Dermis blood vessel endothelial cell (primary cell): ENCODE measurements at regions not wholly inside any gene's neighbourhood (a gene's known extent, or its start where the extent isn't known, plus 50 kb on each side); places are given as distances from the start of the nearest gene placed in this dataset.
"Not testable (repeated sequence)": the region's sequence is repeated elsewhere in the genome, so short reads cannot be mapped to it uniquely, and the experiment has no call there.

Source experiments
- DNase-seq: peaks from one replicate; pipeline ENCODE4 v3.0.0; 2010

DNA sequence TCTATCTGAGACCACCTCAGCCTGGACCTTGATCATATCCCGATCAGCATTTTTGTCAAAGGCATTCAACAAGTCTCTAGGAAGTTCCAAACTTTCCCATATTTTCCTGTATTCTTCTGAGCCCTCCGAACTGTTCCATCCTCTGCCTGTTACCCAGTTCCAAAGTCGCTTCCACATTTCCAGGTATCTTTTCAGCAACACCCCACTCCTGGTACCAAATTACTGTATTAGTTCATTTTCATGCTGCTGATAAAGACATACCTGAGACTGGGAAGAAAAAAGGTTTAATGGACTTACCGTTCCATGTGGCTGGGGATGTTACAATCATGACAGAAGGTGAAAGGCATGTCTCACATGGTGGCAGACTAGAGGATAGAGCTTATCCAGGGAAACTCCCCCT, 338.1 kb upstream of the LRRC3B start:
- not testable (repeated sequence) for DNase-seq

DNA sequence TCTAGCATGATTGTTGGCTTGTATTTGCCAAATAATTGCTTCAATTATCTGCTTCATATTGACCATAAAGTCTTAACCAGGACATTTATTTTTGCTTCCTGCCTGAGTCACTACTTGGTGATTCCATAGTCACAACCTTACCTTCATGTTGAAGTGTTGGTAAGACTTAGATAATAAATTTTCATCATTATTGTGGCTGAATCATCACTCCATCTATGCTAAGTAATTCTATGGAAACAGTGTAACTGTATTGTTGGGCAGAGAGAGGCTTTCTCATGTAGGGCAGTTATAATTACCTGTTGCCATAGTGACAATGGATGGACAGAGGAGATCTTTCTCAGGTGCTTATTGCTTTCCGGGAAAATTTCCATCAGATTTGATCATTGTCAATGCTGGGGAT, 330.7 kb upstream of the LRRC3B start:
- DNase-seq = no peak

DNA sequence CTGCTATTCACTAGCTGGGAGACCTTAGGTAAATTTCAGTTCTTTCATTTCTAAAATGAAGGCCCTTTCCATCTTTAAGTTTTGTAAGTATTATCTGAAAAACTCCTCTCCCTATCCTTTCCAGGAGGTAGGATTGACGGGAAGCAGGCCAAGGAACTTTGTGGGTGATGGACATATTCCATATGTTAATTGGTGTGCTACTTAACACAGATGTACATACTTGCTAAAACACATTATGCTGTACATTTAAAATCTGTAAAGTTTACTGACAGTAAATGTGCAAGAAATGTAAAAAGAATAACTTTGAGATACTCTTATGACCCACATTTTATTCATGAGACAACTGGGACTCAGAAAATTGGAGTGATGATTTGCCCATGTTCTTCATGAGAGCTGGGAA, 329.8 kb upstream of the LRRC3B start:
- no peak for DNase-seq

DNA sequence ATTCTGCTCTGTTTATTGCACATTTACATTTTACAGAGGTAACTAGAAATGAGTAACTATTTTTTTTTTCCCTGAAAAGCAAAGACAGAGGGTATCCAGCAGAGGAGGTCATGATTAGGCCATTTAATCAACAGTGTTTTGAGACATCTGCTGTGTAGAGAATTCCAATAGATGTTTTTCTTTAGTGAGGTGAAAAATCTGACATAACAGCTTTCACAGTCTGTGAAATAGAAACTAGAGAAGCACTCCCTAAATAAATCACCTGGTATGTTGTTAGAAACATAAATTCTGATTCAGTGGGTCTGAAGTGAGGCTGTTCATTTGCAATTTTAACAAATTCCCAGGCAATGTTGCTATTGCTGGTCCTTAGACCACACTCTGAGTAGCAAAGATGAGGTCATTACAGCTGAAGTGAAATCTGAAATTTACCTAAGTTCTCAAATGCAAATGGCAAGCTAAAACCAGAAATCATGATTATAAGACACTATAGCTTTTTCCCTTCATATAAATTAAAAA, 329.2 kb upstream of the LRRC3B start:
- DNase-seq = no peak

DNA sequence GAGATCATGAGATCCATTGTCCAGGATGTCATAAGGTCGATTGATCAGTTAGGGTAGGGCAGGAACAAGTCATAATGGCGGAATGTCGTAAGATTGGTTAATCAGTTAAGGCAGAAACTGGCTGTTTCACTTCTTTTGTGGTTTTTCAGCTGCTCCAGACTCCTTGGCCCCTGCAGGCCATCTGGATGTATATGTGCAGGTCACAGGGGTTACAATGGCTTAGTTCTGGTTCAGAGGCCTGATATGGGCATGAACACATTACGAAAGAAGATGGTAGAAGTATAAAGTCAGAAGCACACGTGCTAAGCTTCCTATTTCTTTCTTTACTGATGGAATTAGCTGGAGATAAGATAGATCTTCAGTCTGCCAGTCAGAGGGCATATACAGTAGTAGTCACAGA, 315.4 kb upstream of the LRRC3B start:
- DNase-seq = no peak

DNA sequence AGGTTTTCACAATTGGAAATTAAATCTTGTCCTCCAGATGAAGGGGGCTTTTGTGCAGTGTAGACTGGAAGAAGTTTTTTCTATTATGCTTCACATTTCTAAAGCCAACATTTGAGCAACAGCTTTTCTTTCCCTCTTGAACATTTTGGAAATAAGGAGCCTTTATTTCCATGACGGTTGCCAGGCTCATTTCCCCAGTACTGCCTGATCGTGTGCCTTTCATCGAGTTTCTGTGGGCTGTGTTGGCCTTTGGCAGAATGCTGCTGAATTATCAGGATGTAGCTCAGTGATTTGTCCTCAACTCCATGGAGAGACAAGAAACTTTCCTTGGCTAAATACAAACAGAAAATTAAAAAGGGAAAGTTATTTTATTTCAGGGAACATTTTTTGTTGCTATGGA, 314.8 kb upstream of the LRRC3B start:
- no peak for DNase-seq

DNA sequence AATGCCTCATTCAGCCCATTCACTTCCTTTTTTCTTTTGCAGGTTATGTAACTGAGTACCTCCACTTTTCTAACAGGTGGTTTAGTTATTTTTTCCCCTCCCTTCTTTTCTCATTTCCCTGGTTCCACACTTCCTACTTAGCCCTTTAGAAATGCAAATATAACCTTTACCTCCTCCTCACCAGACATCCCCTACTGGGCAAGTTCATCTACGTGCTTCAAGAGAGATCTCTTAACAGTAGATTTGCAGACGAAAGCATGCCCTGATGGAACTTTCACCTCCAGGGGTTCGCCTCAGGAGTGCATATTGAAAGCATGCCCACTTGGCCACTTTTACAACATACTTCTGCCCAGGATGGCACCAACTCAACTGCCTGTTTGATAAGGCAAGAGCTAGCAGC, 314.1 kb upstream of the LRRC3B start:
- no peak for DNase-seq

DNA sequence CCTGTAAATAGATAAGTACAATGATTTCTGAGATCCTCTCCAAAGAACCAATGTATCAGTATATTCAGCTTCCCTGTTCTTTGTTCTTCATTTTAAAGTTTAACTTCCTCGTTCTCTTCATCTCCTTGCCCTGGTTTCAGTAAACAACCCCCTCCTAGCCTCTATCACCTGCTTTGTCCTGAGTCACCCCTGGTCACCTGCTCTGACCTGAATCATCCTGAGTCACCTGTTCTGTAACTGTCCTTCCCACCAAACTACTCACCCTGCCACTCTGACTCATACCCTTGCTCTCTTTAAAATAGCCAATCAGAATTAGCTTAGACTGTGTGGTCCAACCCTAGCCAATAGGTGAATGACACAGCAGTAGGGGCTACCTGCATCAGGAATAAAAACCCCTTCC, 313.0 kb upstream of the LRRC3B start:
- not testable (repeated sequence) for DNase-seq

DNA sequence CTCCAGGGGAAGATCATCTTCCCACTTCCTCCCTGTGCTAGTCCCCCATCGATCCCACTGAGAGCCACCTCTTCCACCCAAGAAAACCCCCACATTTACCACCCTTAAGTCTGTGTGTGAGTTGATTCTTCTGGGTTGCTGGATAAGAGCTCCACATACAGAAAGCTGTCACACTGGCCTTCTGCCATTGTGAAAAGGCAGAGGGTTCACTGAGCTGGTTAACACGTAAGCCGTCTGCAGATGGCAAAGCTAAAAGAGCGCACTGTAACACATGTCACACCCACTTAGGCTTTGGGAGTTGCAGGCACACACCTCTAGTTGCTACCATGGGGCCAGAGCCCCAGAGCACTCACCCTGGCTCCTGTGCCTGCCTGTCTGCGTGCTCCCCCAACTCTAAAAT, 309.8 kb upstream of the LRRC3B start:
- no peak for DNase-seq

DNA sequence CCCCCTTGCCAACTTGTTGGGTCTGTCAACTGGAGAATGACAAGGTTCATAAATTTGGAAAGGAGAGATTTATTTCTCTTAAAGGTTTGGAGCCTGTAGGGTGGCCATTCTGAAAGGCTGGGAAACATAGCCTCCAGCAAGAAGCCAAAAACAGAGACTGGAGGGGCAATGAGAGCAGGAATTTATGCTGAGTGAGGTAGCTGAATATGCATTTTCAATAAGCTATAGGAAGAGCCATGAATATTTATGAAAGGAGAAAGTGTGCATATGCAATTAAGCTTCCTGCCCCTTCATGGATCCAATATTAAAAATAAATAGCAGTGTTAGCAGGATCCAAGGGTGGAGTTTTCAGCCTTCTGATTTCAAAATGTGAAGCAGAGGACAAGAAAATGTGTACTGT, 306.1 kb upstream of the LRRC3B start:
- no peak for DNase-seq

DNA sequence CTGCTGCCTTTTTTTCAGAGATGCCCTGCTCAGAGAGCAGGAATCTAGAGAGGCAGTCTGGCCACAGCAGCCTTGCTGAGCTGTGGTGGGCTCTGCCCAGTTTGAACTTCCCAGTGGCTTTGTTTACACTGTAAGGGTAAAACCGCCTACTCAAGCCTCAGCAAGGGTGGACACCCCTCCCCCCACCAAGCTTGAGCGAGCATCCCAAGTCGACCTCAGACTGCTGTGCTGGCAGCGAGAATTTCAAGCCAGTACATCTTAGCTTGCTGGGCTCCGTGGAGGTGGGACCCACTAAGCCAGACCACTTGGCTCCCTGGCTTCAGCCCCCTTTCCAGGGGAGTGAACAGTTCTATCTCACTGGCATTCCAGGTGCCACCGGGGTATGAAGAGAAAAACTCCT, 298.8 kb upstream of the LRRC3B start:
- not testable (repeated sequence) for DNase-seq

DNA sequence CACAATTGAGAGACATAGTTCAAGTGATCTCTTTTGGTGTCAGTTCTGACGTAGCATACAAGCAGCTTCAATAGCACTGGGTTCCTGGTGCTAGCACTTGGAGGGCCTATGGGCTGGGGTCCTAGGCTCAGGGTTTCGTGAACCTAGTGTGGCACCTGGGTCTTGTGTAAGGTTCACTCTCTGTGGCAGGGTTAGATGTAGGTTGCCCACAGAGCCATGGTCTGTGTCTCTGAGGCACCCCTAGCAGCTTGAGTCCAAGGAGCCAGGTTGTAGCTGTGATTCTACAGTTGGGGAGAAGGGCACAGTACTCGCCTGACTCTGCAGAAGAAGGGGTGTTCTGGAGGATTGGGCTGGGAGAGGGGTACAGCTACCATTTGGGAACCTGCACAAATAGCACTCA, 282.6 kb upstream of the LRRC3B start:
- DNase-seq = no peak

DNA sequence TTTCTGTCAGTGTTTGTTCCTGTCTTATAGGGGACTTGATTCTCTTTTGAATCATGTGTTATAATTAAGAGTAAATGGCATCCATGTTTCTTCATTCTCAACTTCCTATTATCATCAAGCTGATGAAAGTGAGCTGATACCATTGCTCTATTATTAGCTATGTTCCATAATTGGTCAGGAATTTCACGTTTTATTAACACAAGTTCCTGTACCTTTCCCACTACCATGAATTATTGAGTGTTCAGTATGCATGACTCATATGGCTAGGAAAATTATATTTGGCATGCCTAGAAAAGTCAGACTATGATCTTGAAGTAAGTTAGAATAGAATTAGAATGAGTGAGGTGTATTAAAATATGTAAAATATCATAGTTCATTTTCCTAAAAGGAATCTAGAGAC, 278.9 kb upstream of the LRRC3B start:
- DNase-seq = no peak

DNA sequence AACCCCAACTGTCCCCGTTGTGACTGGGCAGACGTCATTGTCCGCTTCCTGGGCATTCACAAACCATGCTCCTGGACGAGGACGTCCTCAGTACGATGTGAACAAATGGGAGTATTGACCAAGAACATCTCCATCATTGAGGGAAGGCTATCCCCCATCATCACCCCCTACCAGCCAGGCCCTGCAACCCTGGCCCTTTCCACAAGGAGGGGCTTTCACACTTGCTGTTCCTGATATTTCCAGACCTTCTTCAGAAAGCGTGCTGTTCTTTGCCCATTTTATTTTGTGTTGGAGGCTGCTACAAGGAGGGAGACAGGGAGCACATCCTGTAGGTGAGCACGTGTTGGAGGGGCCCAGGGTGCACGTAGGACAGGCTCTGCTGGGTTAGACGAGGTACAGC, 277.0 kb upstream of the LRRC3B start:
- no peak for DNase-seq

DNA sequence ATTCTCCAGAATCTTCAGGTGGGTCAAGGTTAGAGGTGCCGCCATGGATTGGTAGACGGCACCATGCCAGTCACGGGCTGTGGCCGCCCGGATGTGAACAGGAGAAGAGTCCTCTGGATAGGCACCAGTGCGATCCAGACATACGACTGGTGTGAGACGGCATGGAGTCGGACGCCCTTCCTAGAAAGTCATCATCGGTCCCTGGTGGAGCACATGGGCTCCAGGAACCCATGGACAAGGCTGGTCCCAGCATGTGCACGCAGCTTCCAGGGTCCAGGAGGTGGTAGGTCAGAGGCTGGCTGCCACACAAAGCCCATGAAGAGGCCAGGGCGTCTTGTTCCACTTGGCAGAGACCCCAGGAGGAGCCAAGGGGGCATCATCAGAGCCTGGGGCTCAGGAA, 276.1 kb upstream of the LRRC3B start:
- DNase-seq = no peak

DNA sequence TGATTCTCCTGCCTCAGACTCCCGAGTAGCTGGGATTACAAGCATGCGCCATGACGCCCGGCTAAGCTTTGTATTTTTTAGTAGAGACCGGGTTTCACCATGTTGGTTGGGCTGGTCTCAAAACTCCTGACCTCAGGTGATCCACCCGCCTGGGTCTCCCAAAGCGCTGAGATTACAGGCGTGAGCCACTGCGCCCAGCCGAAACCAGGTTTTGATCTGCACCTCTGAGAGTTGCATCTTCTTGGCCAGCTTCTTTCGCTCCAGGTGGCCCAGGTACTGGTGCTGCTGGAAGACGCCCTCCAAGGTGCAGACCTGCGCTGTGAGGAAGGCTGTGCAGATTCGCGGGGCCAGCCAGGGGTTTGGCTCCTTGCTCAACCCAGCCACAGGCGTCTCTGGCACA, 275.4 kb upstream of the LRRC3B start:
- DNase-seq = no peak

DNA sequence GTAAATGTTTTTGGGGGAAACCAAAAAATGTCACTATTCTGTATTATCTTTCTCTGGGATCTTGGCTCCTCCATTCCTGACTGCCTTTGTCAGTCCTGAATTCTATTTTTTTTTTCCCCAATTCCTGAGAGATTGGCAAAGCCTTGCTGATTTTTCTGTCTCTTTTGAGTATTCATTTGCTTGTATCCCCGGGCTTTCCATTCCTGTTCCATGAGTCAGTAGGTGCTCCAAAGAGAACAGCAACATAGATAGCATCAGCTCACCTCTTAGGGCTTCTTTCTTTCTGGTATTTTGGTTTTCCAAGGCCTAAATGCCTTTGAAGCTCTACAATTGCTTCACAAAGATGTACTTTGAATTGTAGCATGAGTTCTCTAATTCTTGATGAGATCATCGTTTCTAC, 271.7 kb upstream of the LRRC3B start:
- no peak for DNase-seq

DNA sequence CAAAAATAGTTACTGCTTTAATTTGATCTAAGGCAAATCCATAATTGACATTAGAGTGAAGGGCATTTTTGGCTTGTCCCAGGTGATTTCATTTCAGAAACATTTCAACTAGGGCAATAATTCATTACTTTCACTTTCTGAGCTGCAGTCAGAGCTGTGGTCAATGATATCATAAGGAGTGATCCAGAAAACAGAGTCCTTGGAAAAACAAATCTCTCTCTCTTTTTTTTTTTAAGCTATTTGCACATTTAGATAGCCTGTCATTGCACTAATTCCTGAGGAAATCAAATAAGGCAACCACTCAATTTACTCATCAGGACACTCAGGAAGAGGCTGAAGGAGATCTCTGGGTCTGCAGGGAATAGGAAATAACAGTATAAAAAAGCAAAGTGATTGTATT, 269.5 kb upstream of the LRRC3B start:
- DNase-seq = no peak

DNA sequence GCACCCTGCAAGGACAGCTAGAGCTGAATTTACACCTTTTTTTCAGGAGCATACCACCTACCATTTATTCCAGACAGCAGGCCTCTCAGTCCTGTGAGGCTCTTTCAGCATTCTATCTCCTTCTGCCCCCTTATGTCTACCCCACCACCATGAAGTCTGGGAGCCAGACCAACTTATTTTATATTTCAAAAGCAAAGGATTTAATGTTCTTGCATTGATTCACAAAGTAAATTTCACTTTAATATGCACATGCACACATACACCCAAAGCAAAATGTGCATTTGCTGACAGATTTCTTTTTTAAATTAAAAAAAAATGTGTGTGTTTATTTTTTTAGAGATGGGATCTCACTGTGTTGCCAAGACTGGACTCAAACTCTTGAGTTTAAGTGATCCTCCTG, 264.2 kb upstream of the LRRC3B start:
- DNase-seq = no peak

DNA sequence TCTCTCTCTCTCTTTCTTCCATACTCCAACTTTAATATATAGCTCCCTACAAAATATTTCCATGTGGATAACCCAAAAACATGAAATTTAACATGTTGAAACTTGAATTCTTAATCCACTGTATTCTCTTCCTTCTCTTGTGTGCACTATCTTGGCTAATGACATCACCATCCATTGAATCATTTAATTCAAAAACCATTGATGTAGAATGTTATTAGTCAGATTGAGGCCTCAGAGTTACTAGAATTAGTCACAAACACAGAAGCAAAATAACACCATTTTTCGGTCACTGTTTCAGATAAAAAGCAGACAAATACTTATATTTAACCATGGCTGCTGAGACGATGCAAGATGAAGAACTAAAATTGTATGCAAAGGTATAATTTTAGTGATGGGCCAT, 256.9 kb upstream of the LRRC3B start:
- DNase-seq = no peak

DNA sequence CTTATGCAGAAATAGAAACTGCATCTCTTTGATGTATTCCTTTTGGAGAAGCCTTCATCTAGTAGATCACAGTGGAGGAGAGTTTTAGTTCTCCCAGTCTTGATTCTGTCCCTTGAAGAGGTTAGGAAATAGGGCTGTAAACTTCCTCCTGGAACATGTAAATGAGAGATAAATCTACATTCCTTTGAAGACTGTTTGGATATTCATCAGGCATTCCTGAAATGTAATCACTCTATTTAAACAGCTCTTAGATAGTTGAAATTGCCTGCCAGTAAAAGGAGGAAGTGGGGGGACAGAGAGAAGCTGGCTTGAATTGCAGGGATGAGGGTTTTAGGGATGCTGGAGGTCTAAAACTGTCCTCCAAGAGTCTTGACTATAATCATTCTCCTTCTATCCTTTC, 254.3 kb upstream of the LRRC3B start:
- DNase-seq = no peak

DNA sequence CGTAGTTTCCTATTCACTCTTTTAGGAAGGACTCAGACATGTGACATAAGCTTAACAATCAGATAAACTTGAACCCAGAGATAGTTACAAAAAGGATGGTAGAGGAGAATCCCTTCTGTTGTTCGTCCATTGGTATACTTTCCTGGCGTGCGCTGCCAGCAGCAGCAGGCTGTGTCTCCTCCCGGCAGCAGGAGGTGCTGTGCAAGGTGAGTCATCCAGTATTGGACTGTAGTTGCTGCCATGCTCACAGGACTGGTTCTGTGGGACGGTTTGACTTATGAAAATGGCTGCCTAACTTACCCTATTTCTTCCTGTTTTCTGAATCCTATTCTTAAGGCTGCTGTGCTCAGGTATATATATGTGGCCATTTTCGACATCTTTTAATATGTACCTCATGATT, 253.4 kb upstream of the LRRC3B start:
- DNase-seq = no peak

DNA sequence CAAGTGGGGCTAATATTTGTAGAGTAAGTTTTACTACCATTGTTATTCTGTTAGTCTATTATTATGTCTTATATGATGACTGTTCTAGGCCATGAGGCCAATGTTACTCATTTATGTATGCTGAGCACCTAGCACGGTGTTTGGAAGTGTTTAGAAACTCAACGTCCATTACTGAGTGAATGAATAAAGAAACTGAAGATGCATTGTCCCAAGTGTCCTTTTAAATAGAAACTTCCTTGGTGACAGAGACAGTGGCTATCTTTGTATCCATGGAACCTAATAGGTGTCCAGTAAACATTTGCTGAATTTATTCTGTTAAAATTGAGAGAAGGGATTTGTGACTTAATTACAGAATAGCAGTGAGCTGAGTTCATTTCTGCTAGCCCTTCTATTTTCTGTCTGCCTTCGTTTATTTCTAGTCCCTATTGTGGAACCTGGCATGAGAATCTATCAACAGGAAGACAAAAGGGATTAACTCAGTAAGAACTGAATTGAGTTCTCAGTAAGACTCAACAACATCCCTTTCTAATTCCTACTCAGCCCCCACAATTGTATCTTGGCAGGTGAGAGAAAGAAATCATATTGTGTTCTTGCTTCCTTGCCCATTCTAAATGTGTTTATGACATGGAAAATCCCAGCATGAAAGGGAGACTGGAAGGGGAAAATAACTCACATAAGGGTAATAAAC, 246.6 kb upstream of the LRRC3B start:
- DNase-seq = no peak

DNA sequence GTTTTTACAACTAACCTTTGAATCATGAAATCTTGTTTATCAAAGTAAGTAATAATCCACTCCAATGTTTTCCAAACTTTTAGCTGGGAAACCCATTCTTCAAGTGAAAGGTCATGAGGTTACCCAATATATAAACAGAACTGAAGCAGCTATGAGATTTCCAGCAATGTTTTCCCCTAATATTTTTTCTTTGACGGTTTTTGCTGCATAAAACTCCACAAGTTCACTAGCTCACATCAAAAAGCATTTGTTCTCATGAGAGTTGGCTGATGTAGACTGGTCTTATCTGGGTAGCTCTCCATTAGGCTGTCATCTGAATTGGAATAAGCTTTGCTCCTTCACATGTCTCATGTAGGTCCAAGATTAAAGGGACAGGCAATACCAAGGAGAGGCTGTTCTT, 241.2 kb upstream of the LRRC3B start:
- no peak for DNase-seq

DNA sequence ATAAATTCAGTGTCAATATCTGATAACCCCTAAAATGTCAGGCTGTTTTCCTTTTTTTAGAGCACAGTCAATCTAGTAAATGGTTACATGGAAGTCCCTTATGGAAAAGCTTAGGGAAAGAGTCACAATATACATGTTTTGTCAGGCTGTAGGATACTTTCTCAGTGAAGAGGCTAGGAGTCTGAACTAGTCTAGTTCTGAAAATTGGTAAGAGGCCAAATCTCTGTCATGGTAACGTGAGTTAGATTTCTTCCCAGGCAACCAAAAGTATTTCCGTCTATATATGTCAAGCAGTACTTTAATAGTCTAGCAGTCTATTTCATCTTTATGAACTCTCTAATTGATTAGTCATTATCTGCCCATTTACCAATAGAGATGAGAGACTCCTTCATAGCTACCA, 215.9 kb upstream of the LRRC3B start:
- DNase-seq = no peak
